ENCODE measurements at regions not wholly inside any gene's neighbourhood (a gene's known extent, or its start where the extent isn't known, plus 50 kb on each side); places are given as distances from the start of the nearest gene placed in this dataset.
"Not testable (repeated sequence)": the region's sequence is repeated elsewhere in the genome, so short reads cannot be mapped to it uniquely, and the experiment has no call there.

- not testable (repeated sequence) for DNase-seq
Observed at GRCh38 chr16:88188171-88188895, 194.4 kb upstream of the ZNF469 start.

GRCh38 chr16:88190592-88191095 lies 192.1 kb upstream of the ZNF469 start:
- DNase-seq, result not testable (repeated sequence)

DNA sequence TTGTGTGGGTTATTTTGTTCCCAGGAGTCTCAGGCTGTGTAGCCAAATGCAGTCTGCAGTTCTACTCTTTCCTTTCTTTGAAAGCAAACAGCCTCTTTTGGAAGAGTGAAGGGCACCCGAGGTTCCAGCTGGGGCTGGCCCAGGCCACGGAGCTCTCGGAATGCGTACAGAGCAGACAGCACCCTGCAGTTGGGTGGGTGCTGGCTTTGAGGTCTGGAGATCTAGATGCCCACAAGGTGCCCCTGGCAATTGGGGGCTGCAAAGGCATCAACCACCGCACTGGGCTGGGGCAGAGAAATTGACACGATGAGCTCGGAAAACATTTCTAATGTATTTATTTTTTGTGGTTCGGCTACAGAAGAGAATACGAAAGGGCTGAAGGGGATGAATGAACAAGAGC lies 191.6 kb upstream of the ZNF469 start:
- not testable (repeated sequence) for DNase-seq

DNA sequence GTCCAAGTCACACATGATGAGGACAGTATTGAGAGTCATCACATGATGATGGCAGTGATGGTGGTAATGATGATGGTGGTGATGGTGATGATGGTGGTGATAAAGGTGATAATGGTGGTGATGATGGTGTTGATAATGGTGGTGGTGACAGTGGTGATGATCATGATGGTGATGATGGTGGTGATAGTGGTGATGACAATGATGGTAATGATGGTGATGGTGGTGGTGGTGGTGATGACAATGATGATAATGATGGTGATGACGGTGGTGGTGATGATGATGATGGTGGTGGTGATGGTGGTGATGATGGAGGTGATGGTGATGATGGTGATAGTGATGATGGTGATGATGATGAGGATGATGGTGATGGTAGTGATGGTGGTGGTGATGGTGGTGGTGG lies 190.2 kb upstream of the ZNF469 start:
- DNase-seq, result no peak

DNA sequence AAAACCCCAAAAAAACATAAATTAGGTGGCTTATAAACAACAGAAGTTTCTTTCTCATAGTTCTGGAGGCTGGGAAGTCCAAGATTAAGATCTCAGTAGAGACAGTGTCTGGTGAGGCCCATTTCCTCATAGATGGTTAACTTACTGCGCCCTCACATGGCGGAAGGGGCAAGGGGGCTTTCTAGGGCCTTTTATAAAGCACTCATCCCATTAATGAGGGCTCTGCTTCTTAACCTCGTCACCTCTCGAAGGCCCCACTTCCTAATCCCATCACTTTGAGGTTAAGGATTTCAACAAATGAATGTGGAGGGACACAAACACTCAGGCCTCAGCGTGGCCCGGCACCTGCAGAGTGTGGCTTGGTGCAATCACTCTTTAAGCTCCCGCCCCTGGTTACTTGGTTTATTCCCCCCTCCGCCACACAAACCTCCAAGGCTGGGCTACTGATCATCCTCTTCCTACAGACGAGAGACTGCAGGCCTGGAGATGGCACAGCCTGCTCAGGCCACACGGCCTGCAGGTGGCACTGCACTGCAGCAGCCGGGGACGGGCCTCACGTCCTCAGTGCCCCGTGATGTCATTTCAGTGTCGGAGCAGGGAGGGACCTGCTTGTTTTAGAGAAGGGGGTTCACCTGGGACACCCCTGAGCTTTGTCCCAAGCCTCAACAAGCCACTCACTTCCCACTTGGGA lies 188.9 kb upstream of the ZNF469 start:
- peak; percentile 62 for DNase-seq

DNA sequence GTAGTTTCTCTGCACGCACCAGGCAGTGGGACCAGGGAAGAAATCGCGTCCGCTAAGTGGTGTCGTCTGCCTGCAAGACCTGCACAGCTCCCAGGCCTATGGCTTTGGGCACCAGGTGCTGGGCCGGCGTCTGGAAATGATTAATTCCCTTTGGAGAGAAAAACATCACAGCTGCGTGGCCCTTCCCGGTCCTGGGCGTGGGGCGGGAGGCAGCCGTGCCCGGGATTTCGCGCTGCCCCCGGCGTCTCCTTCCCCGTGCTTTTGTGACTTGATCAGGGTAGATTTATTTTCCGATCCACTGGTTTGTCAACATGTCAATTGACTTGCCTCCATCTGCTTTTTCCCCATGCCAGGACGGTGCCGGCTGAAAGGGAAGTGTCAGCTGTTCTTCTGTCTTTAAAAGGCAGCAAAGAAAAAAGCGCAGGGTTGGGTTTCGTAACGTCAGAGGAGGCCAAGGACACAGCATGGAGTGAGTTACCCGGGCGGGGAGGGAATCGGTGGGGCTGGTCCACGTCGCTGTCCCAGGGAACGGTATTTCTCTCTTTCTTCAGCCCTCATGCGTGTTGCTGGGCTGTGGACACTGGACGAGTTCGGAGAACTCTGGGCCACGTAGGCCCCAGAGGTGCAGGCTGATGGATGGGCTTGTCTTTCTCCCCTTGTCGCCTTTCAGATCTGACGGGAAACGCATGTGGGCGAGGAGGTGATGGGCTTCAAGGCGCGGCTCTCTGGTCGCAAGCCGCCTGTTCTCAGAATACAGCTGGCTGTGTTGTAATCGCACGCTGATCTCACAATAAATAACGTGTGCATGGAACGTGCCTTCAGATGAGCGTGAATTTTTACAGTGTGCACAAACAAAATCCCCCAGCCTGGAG lies 188.1 kb upstream of the ZNF469 start:
- no peak for DNase-seq

- DNase-seq, result no peak
Observed at GRCh38 chr16:88195269-88195705, 187.5 kb upstream of the ZNF469 start.

GRCh38 chr16:88195911-88196465 lies 186.8 kb upstream of the ZNF469 start:
- DNase-seq, result no peak

DNA sequence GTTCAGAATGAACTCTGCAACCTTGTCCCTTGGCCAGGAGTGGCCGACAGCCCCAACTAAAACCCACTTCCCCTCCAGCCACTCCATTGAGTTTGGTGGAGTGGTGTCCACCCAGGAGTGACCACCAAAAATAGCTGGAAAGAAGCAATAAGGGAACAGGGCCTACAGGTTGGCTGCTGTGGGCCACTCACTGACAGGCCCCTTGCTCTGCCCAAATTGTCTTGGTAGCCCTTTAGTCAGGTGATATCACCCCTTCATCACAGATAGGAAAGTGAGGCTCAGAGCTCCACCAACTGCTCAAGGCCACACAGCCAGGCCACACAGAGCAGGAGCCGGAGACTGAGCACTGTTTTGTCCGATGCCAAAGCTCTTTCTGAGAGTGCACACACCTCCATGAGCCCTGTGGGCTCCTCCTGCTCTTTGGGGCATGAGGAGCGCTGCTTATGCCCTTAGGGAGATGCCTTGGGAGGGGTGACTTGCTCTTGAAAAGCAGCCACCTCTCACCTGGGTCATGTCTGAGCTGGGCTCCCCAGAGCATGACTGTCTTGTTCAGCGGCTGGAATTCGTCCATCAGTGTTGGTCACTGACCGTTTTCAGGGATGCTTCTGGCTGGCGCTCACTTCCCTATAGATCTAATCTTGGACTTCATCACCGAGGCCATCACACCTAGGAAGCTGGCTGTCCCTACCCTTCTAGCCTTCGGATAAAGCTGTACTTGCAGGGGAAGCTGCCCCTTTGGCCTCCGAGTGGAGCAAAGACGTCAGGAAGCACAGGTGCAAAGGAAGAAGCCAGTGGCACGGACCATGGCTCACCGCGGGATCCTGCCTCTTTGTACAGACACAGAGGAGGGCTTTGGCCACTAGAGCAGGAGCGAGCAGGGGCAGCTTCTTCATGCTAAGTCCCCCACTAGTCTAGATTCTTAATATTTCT lies 186.0 kb upstream of the ZNF469 start:
- DNase-seq, result no peak

DNA sequence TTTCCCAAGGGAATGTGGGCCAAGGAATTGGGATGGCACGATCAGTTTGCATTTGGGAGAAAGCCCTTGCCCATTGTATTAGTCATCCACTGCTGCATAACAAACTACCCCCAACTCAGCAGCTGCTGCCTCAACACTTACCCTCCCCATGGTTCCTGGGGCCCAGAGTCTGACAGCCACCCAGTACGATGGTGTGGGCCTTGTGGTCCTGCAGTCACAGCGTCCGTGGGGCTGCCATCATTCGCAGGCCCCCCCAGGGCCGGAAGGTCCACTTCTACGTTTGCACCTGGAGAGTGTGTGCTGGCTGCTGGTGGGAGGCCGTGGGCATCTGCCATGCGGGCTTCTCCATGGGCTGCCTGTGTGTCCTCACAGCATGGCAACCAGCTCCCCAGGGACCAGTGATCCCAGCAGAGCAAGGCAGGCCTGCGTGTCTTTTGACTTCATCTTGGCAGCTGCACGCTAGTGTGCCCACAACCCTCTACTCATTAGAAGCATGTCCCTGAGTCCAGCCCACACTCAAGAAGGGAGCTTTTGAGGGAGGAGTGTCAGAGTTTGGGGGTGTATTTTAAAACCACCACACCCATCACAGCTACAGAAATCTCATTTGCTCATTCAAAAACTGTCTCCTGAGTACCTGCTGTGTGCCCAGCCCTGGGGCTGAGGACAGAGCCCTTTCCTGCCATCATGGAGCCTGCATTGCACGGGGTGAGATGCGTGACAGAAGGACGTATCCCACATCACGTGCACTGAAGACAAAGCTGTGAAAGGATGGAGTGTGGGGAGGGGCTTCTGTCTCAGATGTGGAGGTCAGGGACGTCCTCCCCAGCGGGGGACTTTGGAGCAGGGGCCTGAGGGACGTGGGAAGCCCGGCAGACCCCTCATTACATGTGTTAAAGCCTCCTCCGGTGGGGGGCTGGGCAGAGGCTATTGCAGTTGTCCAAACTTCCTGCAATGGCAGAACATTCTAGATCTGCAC lies 185.0 kb upstream of the ZNF469 start:
- no peak for DNase-seq

- not testable (repeated sequence) for DNase-seq
Observed at GRCh38 chr16:88198457-88199295, 184.1 kb upstream of the ZNF469 start.

DNA sequence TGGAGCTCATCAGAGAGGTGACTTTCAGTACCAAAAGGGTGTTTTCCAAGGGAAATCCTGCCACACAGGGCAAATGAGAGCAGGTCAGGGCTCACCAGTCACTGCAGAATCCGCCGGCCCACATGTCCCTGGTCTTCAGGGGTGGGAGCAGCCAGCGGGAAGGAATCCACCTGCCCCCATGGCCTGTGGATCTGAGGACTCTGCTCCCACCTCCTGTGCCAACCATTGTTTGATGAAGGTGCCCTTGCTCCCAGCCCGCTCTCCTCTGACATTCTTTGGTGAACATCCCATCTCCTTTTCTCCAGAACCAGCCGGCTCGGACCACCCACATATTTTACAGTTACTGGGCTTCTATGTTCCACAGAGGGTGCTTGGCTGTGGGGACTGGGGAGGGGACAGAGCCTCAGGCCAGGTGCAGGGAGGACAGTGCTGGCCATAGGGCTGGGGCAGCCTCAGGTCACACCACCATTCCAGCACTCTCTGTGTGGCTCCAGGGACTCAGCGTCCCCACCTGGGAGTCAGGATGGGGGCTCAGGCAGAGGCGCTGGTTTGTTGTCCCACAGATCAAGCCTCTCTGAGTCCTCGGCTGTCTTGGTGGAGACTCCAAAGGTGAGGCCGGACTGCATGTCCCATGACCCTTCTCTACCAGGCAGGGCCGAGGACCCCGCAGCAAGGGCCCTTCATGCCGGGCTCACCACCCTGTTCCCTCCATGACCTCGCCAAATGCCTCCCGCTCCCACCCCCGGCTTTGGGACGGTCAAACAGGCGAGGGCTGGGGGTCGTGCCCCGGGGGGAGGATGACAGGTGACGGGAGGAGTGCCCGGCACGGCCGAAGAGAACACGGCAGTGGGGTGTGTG lies 183.2 kb upstream of the ZNF469 start:
- DNase-seq, result not testable (repeated sequence)

GRCh38 chr16:88200154-88200895 lies 182.4 kb upstream of the ZNF469 start:
- not testable (repeated sequence) for DNase-seq

GRCh38 chr16:88200896-88201185 lies 181.9 kb upstream of the ZNF469 start:
- no peak for DNase-seq

GRCh38 chr16:88201611-88202010 lies 181.1 kb upstream of the ZNF469 start:
- DNase-seq, result not testable (repeated sequence)

GRCh38 chr16:88202207-88202745 lies 180.5 kb upstream of the ZNF469 start:
- no peak for DNase-seq

DNA sequence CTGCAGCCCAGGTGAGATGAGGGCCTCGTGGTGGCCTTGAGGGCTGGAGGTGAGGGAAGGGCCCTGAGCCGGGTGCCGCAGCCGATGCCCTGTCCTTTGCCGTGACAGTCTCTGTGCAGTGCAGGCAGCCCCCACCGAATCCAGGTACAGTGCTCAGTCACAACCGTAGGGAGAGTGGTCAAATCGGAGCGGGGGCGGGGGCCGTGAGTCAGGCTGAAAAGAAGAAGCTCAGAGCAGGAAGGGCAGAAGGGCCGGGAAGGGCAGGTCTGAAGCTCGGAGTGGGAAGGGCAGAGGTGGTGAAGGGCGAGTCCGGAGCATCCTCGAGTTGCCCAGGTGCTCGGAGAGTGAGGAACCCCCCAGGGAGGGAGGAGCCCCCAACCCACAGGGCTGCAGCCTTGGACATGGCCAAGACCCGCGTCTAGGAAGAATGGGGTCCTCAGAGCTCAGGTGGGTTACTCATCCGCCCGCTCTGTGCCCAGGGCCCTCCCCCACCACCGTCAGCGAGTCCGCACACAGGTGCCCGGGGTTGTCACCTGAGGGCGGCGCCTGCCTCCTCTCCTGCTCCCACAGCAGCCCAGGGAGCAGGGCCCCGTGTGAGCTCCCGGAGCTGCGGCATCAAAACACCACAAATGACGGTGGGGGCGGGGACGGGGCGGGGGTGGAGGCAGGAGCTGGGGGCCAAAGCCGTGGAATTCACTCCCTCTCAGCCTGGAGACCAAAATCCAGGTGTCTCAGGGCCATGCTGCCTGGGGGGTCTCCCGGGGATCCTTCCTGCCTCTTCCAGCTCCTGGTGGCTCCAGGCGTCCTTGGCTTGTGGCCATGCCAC lies 179.7 kb upstream of the ZNF469 start:
- not testable (repeated sequence) for DNase-seq

Measured in RPMI8226 (cell line).